Suprapubic skin (tissue), 4 donors: ENCODE measurements at regions not wholly inside any gene's neighbourhood (a gene's known extent, or its start where the extent isn't known, plus 50 kb on each side); places are given as distances from the start of the nearest gene placed in this dataset.

Experiments
- DNase-seq, 2 donors: peaks; one replicate each; pipeline ENCODE4 v3.0.0-alpha.2; 2019; ENCODE audit warnings: low spot score in 2 of 2
- H3K27ac ChIP-seq: fragments of 200-600 bp; sonication (generic); one replicate; pipeline ENCODE4 v1.5.1; 2019
- H3K27me3 ChIP-seq: fragments of 200-600 bp; sonication (generic); one replicate; pipeline ENCODE4 v1.5.1; 2019
- H3K36me3 ChIP-seq: fragments of 200-600 bp; sonication (generic); one replicate; pipeline ENCODE4 v1.5.1; 2019
- H3K4me1 ChIP-seq: fragments of 200-600 bp; sonication (generic); one replicate; pipeline ENCODE4 v1.5.1; 2019
- H3K4me3 ChIP-seq: fragments of 200-600 bp; sonication (generic); one replicate; pipeline ENCODE4 v1.5.1; 2019; ENCODE audit warnings: mild to moderate bottlenecking
- H3K9me3 ChIP-seq: fragments of 200-600 bp; sonication (generic); one replicate; pipeline ENCODE4 v1.5.1; 2019
- CTCF ChIP-seq, 2 donors: fragments of 200-600 bp in 1 of 2; fragments of 450-650 bp in 1 of 2; sonication (generic) in 1 of 2; IDR thresholded peaks; one replicate each; pipeline ENCODE4 v1.5.1; 2016 to 2019; ENCODE audit warnings: antibody characterized with exemption in 2 of 2, mild to moderate bottlenecking in 1 of 2, moderate library complexity in 1 of 2
- EP300 ChIP-seq: sonication (generic); formaldehyde crosslinking; IDR thresholded peaks from one replicate; pipeline ENCODE4 v1.6.1; 2017; ENCODE audit warnings: antibody characterized with exemption
- POLR2A ChIP-seq, 2 donors: fragments of 450-650 bp; IDR thresholded peaks; one replicate each; pipeline ENCODE4 v1.6.1; 2017; ENCODE audit warnings: antibody characterized with exemption in 2 of 2, mild to moderate bottlenecking in 2 of 2, moderate library complexity in 2 of 2
- POLR2AphosphoS5 ChIP-seq, 3 donors: sonication (generic); formaldehyde crosslinking; IDR thresholded peaks; one replicate each; pipeline ENCODE4 v1.6.1; 2017; ENCODE audit warnings: antibody characterized with exemption in 3 of 3
- WGBS: methylation state at CpG from one replicate; pipeline ENCODE4 v1.1.5; 2018; 5-methylcytosine and 5-hydroxymethylcytosine counted together

GRCh38 chr18:22267225-22267624, 97.8 kb downstream of the GATA6 start:
- WGBS, result 72% methylated on average over 2 of the region's 2 CpGs

DNA sequence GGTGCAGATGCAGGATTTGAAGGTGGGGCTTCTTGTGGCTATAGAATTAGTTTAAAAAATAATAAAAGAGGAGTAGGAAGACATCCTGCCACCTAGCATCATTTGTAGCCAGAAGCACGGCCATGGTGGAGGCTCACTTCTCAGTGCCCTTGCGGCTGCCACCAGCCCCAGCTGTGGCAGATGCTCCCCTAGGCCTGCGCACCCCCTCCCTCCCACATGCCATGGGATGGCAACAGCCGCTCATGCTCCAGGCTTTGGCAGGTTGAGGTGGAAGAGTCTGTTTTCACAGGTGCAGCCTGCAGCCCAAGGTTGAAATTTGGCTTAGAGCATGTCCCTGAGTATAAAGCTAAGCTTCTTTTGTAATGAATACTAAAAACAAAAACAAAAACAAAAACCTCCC, 96.4 kb downstream of the GATA6 start:
- WGBS, result 95% methylated on average over 4 of the region's 4 CpGs
- TF ChIP-seq EP300 (no peak), POLR2A (IDR thresholded peaks at IDR 0.05) (no peak), POLR2AphosphoS5 (IDR thresholded peaks at IDR 0.05) (no peak), CTCF (IDR thresholded peaks at IDR 0.05) (no peak)
- H3K4me1 ChIP-seq, result no peaks in the 10 kb centered on the region

More at GRCh38 chr18:22267225-22267624, 97.8 kb downstream of the GATA6 start:
- H3K4me3 ChIP-seq, result no peak overlapping the region
- no peaks in the 10 kb centered on the region for H3K27me3 ChIP-seq
- H3K4me1 ChIP-seq, result no peaks in the 10 kb centered on the region
- H3K36me3 ChIP-seq, result no peaks in the 10 kb centered on the region
- DNase-seq, result no peak
- H3K27ac ChIP-seq, result no peak overlapping the region
- TF ChIP-seq CTCF (IDR thresholded peaks at IDR 0.05), result no peak
- TF ChIP-seq POLR2A (IDR thresholded peaks at IDR 0.05), result no peak
- TF ChIP-seq EP300, result no peak
- no peak for TF ChIP-seq POLR2AphosphoS5 (IDR thresholded peaks at IDR 0.05)
- no peaks in the 10 kb centered on the region for H3K9me3 ChIP-seq

DNA sequence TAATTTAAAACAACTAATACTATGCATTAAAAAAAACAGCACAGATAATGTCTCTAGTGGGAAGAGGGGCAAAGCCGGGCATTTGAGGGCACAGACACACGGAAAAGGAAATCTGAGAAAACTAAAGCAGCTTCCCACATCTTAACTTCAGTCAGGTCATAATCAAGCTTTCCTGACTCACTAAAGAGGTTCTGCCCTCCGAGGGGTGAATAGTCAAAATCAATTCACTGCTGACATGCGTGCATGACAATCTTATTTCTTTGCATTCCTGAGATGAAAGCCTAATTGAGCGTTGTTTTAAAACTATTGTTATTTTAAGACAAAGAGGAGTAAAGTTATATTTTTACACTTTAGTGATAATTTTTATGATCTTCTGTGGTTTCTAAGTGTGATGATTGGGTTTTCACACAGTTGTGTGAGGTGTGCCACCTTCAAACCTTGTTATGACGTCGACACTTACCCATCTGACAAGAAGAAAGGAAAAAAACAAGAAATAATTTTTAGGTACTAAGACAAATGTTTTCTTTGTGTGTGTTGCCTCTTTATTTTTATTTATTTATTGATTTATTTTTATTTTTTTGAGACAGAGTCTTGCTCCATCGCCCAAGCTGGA, 90.9 kb downstream of the GATA6 start:
- TF ChIP-seq CTCF (IDR thresholded peaks at IDR 0.05), result no peak
- TF ChIP-seq POLR2AphosphoS5 (IDR thresholded peaks at IDR 0.05), result no peak
- no peak for TF ChIP-seq EP300
- TF ChIP-seq POLR2A (IDR thresholded peaks at IDR 0.05), result no peak
- WGBS, result 77% methylated on average over 8 of the region's 8 CpGs

More for the DNA sequence above, 96.4 kb downstream of the GATA6 start:
- no peaks in the 10 kb centered on the region for H3K9me3 ChIP-seq
- H3K36me3 ChIP-seq, result no peaks in the 10 kb centered on the region
- no peaks in the 10 kb centered on the region for H3K27me3 ChIP-seq
- H3K4me3 ChIP-seq, result no peak overlapping the region
- H3K27ac ChIP-seq, result no peak overlapping the region
- no peak for DNase-seq

GRCh38 chr18:22257022-22257543, 87.7 kb downstream of the GATA6 start:
- 58% methylated on average over 3 of the region's 5 CpGs for WGBS
- H3K4me1 ChIP-seq, result no peaks in the 10 kb centered on the region
- peaks cover 4% of the 10 kb centered on the region for H3K27me3 ChIP-seq
- no peaks in the 10 kb centered on the region for H3K9me3 ChIP-seq
- H3K27ac ChIP-seq, result no peak overlapping the region
- no peaks in the 10 kb centered on the region for H3K36me3 ChIP-seq
- no peak overlapping the region for H3K4me3 ChIP-seq
- TF ChIP-seq EP300 (no peak), CTCF (IDR thresholded peaks at IDR 0.05) (no peak), POLR2AphosphoS5 (IDR thresholded peaks at IDR 0.05) (no peak), POLR2A (IDR thresholded peaks at IDR 0.05) (no peak)
- no peak for DNase-seq

More for the DNA sequence above, 90.9 kb downstream of the GATA6 start:
- H3K36me3 ChIP-seq, result no peaks in the 10 kb centered on the region
- no peak for DNase-seq
- no peaks in the 10 kb centered on the region for H3K9me3 ChIP-seq
- no peaks in the 10 kb centered on the region for H3K4me1 ChIP-seq
- no peaks in the 10 kb centered on the region for H3K27me3 ChIP-seq
- no peak overlapping the region for H3K27ac ChIP-seq
- no peak overlapping the region for H3K4me3 ChIP-seq

- no peaks in the 10 kb centered on the region for H3K9me3 ChIP-seq
- H3K4me3 ChIP-seq, result no peak overlapping the region
- TF ChIP-seq CTCF (IDR thresholded peaks at IDR 0.05) (no peak), POLR2A (IDR thresholded peaks at IDR 0.05) (no peak), EP300 (no peak), POLR2AphosphoS5 (IDR thresholded peaks at IDR 0.05) (no peak)
- no peak for DNase-seq
- peaks cover 8% of the 10 kb centered on the region for H3K27me3 ChIP-seq
- no peaks in the 10 kb centered on the region for H3K4me1 ChIP-seq
- H3K27ac ChIP-seq, result no peak overlapping the region
- no peaks in the 10 kb centered on the region for H3K36me3 ChIP-seq
- WGBS, result 50% methylated on average over 11 of the region's 11 CpGs
Observed at GRCh38 chr18:22254088-22254487, 84.7 kb downstream of the GATA6 start.
